NCI-H1105 (cell line): ENCODE measurements at regions not wholly inside any gene's neighbourhood (a gene's known extent, or its start where the extent isn't known, plus 50 kb on each side); places are given as distances from the start of the nearest gene placed in this dataset.
"Not testable (repeated sequence)": the region's sequence is repeated elsewhere in the genome, so short reads cannot be mapped to it uniquely, and the experiment has no call there.

Source experiments
- DNase-seq: peaks from one replicate; lab custom pipeline; 2025; lab: John Stamatoyannopoulos, UW

DNA sequence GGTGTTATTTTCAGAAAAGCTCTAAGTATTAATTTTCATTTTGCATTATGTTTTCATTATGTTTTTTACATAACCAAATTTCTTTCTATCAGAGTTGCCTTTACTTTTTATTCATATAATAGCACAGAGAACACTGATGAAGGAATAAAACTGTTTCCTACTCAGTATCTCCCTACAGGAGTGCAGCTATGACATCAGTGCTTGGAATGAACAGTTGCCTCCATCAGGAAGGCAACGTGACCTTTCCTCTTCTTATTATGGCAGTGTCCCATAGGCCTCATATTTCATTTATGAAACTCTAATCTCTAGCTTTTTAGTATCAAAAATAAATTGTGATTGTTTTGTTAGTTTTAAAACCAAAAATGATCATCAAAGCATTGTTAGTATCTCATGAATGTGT lies 712.8 kb downstream of the CD109 start:
- no peak for DNase-seq

DNA sequence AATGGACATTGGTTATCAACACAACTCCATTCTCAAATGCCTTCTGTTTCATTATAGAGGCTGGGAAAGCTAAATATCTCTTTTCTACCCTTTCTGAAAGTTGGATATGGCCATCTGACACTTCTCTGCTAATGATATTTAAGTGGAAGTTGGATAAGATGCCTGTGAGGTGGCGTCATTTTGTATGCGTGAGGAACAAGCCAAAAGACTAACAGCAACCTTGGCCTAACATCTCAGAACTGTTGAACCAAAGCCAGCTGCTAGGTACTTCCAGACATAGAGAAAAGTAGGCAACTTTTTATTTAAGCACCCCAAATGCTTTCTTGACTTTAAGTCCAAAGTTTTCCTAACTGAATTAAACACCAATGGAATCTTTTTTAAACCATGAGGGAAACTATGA lies 708.4 kb downstream of the CD109 start:
- no peak for DNase-seq

DNA sequence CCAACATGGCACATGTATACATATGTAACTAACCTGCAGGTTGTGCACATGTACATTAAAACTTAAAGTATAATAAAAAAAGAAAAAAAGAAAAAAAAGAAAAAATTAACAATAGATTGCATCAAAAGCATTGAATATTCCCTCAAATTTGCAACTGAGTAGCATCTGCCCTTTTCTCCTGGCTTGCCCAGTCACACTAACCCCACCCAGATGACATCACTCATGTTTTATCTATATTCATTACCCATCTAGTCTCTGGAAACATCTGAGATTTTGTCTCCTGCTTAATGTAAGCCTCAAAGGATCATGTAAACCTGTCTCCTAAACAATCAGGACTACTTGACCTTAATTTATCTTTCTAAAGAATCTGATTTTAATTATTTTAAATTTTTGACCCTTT lies 706.8 kb downstream of the CD109 start:
- no peak for DNase-seq

DNA sequence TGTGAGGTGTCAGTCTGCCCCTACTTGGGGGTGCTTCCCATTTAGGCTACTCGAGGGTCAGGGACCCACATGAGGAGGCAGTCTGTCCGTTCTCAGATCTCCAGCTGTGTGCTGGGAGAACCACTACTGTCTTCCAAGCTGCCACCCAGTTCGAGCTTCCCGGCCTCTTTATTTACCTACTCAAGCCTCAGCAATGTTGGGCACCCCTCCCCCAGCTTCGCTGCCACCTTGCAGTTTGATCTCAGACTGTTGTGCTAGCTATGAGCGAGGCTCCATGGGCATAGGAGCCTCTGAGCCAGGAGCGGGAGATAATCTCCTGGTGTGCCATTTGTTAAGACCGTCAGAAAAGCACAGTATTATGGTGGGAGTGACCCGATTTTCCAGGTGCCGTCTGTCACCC lies 682.4 kb downstream of the CD109 start:
- DNase-seq: not testable (repeated sequence)

DNA sequence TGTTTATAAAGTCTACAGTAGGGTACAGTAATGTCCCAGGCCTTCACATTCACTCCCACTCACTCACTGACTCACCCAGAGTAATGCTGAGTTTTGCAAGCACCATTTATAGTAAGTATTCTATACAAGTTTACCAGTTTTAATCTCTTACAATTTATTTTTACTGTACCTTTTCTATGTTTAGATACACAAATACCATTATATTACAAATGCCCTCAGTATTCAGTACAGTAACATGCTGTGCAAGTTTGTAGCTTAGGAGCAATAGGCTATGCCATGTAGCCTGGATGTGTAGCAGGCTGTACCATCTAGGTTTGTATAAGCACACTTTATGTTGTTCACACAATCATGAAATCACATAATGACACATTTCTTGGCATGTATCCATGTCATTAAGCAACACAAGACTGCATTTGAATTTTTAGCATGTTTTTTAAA lies 673.6 kb downstream of the CD109 start:
- no peak for DNase-seq

DNA sequence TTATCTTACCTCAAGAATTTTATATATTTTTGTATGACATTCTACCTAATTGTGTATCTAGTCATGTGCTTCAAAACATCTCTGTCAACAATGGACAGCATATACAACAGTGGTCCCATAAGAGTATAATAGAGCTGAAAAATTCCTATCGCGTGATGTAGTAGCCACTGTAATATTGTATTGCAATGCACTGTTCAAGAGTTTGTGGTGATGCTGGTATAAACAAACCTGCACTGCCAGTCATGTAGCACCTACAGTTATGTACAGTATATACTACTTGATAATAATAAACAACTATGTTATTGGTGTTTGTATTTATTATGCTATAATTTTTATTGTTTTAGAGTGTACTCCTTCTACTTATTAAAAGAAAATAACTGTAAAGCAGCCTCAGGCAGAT lies 672.7 kb downstream of the CD109 start:
- no peak for DNase-seq

DNA sequence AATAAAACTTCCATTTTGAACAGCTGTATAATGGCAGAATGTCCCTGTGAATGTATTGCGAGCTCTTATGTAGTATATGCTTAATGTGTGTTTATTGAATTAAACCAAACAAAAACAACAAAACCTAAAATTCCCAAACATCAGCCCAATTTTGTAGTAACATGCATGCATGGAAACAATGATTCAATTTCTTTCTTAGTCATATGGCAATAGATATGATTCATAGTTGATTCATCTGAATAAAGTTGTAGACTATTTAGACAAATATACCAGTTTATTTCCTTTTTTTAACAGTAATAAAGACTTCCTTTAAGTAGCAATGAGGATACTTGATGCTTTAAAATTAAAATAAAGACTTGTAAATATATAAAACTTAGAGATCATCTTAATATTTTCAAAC lies 670.6 kb downstream of the CD109 start:
- no peak for DNase-seq

DNA sequence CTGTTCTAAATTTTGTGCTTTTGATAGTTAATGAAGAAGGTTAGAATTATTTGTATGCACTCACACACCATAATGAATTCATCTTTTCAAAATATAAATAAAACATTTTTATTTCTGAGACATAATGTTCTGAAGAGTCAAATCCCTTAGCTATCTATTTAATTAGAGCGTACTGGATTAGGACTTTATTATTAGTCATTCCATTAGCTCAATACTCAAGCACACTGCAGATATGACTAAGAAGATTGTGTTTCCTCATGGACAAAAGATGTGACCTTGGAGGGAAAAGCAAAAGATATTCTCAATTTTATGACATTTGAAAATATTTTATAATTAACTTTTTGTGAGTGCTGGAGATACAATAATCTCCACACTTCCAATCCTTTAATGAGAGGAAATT lies 666.4 kb downstream of the CD109 start:
- DNase-seq: no peak

DNA sequence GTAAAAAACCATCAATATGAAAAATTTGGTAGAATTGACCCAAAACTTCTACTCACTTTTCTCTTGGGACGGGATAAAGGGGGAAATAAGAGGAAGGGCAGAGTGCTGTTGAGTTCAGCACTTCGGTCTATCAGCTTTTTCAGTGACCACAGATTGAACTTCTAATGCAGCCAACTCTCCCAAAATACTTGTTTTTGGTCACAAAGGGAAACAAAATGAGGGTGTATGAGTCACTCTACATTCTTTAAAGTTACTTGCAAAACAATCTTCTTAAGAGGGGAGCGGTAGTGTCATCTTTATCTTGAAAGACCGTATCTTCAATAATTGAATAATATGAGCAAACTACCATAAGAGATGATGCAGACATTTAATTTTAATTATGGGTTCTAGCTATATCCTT lies 661.3 kb downstream of the CD109 start:
- no peak for DNase-seq

DNA sequence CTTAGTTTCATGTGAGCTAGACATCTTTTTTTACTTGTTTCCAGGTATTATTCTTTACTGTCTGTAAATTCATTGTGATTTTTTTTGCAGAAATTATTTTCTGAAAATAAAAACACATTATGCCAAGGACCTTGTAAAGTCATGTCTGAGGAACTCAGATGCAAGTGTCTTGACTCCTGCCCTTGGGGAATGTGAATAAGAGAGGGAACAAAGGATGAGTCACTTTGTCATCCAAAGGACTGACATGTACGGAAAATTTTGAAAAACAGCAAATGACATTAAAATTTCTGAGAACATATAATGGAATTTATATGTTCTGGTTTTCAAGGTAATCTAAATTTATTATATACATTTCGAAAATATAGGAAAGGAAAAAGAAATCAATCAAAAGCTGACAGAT lies 660.4 kb downstream of the CD109 start:
- DNase-seq: no peak

DNA sequence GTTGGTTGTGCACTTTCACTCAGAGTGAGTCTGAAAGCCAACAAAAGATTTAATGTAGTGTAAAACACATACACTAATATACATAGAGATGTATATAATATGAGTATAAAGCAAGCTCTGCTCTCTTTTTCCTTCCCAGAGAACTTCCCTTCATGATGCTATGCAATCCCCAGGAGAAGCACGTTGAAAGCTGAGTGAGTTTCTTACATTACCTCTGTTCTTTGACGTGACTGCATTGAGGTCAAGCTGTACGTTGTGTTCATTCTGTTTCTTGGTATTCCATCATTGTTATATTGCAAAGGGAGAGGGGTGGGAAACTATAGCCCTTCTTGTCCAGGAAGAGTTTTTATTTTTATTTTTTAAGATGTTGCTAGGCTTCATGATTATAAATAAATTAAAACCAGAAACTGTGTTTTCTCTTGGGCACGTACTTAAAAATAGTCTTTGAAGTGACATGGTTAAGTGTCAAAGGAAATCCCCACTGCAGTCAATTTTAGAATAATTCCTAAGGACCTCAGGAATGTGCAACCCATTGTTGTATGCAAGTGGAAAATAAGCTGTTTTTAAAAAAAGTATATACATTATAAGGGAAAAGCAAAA lies 651.0 kb downstream of the CD109 start:
- DNase-seq: no peak

DNA sequence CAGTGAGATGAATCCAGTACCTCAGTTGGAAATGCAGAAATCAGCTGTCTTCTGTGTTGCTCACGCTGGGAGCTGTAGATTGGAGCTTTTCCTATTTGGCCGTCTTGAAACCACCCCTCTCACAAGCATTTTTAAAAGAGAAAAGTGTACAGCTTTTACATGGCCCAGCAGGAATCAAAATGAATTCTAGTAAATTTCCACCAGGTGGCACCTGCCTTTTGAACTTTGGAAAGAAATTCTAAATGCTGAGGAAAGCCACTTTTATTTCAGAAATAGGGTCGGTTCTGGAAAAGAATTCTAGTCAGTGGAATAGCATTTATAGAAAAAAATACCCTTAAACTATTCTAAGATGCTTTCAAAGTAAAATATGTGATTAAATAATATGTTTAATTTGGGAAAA lies 647.8 kb downstream of the CD109 start:
- no peak for DNase-seq

DNA sequence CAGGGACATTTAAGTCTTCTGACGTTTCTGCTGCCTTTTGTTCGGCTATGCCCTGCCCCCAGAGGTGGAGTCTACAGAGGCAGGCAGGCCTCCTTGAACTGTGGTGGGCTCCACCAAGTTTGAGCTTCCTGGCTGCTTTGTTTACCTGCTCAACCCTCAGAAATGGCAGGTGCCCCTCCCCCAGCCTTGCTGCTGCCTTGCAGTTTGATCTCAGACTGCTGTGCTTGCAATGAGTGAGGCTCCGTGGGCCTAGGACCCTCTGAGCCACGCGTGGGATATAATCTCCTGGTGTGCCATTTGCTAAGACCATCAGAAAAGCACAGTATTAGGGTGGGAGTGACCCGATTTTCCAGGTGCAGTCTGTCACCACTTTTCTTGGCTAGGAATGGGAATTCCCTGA lies 647.3 kb downstream of the CD109 start:
- DNase-seq: not testable (repeated sequence)

DNA sequence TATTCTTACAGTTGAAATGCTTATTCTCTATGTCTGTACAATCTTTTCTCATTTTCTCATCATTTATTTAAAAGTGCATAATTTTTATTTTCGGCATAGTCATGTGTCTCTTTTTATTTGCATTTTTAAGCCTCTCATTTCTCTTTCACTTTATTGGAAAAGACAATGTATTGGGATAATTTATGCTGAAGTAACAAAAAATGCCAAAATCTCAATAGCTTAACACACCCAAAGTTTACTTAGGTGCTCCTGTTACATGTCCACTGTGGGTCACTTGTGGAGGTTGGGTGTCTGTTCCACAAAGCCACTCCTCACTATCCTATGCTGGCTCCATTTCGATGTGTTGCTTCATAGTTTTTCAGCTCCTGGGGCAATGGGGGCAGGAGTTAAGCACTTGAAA lies 638.7 kb downstream of the CD109 start:
- DNase-seq: no peak

DNA sequence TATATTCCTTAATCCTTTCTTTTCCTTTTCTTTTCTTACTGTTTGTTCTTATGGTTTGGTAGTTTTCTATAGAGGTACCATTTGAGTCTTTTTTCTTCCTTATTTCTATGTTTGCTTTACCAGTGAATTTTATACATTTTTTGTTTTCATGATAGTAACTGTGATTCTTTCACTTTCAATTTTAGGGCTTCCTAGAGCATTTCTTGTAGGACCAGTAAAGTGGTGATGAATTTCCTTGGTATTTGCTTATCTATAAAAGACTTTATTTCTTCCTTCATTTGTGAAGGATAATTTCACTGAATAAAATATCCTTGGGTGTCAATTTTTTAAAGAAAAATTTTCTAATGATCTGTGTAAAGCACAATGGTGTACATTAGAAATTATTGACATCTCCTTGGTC lies 637.4 kb downstream of the CD109 start:
- DNase-seq: no peak

DNA sequence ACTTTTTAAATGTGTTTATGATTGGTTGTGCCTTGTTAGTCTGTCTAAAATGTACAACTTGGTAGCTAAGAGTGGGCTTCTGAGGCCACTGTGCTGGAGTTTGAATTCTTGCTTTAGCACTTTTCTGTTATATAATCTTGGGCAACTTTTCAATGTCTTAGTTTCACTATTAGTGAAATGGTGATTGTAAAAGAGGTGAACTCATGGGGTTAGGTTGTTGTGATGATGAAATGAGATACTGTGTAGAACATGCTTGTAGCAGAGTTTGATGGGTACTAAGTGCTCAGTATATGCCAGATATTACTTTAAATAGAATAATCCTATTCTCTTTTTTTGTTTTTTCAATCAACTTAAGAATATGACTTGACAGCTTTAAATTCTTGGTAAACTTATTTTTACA lies 624.7 kb downstream of the CD109 start:
- no peak for DNase-seq

DNA sequence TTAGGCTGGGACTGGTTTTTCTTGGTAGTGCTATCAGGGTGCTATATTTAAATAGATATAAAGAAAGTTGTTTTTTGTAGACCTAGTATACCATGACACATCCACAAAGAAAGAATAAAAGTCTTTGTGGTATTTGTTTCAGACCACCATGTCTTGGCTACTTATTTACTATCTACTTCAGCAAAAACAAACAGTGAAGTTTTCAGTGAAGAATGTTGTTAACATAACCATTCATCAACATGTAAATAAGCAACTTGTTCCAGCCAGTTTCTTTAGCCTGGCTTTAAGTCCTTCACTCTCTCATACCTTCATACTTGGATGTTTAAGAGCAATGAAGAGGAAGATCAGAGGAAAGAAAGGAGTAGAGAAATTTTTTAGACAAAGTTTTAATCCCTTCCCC lies 624.1 kb downstream of the CD109 start:
- no peak for DNase-seq

DNA sequence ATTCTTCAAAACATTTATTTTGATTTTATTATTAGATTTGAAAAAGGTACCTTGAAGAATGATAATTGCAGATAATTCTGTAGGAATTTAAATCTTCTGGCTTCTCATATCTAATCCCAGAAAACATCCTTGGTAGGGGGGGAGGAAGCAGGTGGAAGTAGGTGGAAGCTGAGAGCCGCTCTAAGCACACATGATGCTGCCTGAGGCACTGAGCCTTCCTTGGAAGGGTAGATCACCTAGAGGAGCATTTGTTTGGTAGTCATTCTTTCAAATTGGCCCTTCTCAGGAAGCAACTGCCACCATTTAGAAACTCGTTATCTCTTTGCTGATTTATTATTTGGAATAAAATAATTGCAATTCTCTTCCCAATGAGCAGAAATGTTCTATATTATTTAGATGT lies 623.3 kb downstream of the CD109 start:
- DNase-seq: no peak

DNA sequence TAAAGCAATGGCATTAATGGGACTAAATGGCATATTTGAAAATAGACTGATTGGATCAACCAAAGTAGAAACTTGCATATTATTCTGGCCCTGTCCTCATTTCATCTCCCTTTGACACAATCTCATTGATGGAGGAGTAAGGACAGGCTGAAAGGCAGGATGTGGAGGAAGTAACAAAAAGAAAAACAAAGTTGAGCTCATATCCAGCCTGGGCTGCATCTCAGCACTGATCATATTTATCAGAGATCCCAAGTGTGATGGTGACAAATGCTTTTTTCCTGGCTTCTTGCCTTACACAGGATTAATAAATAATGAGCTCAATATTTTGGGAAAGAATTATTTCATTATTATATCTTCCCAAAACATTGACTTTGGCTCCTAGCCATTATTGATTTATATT lies 622.7 kb downstream of the CD109 start:
- DNase-seq: no peak

DNA sequence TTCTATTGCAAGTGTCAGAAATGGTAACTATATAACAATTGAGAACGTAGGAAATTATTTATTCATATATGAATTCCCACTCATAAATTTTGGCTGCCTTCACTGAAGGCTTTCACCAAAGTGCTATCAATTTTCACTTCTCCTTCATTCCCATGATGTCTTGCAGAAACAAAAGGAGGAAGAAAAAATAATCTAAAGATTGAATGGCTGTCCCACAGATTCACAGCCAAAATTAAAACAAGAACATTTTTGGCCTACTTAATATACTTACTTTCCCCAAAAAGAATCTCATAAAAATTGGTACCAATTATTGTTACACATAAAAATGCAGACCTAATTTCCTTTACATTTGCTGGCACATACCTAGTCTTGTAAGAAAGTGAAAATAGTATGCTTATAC lies 616.1 kb downstream of the CD109 start:
- DNase-seq: no peak

DNA sequence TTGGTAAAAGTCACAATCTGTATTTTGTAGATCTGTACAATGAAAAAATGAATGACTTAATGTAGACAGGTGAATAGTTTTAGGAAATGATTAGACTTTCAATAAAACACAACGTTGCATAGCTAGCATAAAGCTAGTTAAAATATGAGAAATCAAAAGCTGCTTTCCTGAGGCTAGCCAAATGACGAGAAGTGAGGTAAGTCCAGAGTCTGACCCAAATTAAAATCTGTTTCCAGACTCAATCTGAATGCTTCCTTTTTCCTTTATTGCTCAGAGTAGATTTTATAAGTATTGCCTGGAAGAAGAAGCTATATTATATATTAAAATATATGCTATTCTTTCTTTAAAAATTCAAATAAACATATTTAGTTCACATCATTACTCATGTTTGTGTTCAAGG lies 615.4 kb downstream of the CD109 start:
- DNase-seq: no peak

DNA sequence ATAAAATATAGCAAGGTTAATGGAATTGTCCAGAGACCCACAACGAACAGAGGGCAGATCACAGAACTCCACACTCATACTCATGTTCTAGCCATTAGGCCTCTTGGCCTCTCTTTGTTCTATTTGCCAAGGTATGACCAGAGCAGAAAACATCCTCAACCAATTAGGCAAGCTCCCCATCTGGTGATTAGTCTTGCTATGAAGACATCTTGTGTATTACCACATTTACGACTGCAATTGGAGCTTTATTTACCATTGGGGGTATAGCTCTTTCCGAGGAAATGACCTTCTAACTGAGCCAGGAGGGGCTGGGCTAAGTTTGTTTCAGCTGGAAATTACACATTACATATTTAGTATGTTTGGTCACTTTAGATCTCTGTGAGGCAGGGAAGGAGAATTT lies 593.9 kb downstream of the CD109 start:
- DNase-seq: no peak

DNA sequence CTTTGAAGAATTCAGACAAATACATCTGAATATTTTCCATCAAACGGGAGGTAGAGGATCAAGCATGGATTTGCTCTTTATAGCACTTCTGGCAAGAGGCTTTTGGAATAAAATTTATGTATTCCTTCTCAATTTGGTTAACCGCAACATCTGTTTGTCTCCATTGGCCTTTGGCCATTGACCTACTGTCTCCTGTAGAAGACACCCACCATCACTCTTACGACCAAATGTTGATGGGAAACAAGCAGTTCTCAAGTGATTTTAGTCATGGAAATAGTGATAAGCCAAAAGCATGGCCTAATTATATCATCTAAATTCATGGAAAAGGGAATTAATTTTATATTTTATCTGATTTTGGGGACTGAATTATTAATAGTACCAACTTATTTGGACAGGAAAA lies 591.9 kb downstream of the CD109 start:
- DNase-seq: no peak

DNA sequence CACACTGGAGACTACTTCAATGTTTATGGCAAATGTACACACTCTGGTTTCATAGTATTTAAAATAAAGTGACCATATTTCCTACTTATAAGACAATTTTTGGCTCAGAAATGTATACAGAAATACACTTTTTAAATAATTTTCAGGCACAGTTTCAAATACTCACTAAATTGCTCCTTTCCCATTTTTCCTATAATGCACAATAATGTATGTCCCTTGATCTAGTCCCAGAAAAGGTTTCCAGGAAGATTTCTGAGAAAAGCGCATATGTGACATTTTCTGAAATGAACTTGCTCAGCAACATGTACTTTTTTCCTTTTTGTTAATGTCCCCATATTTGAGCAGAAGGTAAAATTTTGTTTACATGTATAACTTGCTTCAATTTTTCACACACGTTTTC lies 591.4 kb downstream of the CD109 start:
- no peak for DNase-seq

DNA sequence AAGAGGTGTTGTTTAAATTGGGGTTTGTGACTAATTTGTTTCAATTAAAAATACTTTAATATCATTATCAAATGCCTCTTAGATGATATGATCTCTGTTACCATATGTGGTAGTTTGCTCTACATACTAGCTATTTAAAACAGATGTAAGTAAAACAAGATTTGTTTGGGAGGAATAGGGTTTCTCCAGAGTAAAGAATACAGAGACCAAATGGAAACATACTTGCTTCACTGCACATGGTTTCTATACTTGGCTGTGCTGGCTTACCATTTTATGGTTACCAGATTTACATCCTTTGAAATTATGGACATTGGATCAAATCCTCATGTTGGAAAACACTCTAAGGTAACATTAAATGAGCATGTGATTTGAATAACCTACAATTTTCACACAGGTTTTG lies 588.3 kb downstream of the CD109 start:
- DNase-seq: no peak
